ENCODE measurements at regions not wholly inside any gene's neighbourhood (a gene's known extent, or its start where the extent isn't known, plus 50 kb on each side); places are given as distances from the start of the nearest gene placed in this dataset.
"Not testable (repeated sequence)": the region's sequence is repeated elsewhere in the genome, so short reads cannot be mapped to it uniquely, and the experiment has no call there.

DNA sequence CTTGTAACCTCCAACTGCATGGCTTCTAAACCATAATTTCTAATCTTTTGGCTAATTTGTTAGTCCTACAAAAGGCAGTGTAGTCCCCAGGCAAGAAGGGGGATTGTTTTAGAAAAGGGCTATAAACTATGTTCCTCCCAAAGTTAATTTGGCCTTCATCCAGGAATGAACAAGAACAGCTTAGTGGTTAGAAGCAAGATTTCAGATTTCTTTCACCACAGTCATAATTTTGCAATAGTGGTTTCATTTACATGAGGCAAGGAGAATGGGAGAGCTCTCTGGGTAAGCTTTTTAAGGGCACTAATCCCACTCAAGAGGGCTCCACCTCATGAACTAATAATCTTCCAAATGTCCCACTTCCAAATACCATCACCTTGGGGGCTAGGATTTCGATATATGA lies 1353.9 kb downstream of the NCAM2 start:
- TF ChIP-seq, protein P1, sequence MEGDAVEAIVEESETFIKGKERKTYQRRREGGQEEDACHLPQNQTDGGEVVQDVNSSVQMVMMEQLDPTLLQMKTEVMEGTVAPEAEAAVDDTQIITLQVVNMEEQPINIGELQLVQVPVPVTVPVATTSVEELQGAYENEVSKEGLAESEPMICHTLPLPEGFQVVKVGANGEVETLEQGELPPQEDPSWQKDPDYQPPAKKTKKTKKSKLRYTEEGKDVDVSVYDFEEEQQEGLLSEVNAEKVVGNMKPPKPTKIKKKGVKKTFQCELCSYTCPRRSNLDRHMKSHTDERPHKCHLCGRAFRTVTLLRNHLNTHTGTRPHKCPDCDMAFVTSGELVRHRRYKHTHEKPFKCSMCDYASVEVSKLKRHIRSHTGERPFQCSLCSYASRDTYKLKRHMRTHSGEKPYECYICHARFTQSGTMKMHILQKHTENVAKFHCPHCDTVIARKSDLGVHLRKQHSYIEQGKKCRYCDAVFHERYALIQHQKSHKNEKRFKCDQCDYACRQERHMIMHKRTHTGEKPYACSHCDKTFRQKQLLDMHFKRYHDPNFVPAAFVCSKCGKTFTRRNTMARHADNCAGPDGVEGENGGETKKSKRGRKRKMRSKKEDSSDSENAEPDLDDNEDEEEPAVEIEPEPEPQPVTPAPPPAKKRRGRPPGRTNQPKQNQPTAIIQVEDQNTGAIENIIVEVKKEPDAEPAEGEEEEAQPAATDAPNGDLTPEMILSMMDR (IDR thresholded peaks at IDR 0.05; ENCODE audit: low read depth, low read length): no peak
- ChIA-PET CTCF (no interaction called here), POLR2A (no interaction called here)
- no peak for DNase-seq (ENCODE audit: low read depth, low spot score)
- Histone ChIP-seq H3K4me3 (ENCODE audit: low read depth, low read length) (no peak overlapping the region), H3K27me3 (ENCODE audit: control insufficient read depth, insufficient read depth, low read length) (no peaks in the 10 kb centered on the region), H3K9me3 (ENCODE audit: control insufficient read depth, insufficient read depth, low read length) (peaks cover 22% of the 10 kb centered on the region), H3K27ac (ENCODE audit: low read depth, low read length) (no peak overlapping the region)

DNA sequence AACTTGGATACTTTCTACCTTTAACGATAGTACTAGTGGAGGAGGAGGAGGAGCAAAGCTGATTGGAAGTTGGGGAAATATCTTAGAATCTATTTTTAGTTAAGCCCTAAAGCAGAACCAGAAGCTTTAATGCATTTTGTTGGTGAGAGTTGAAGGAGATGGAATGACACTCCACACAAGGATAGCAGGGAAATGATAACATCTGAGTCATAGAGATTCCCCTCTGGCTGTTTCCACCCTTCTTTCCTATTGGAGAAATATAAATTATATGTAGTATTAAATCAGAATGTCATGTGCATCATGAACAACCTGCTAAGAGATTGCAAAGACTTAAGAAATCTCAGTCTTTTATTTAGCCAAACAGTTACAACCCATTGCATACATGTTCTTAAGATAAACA lies 1357.7 kb downstream of the NCAM2 start:
- POLR2A ChIA-PET: no interaction called here
- no peak overlapping the region for H3K27ac ChIP-seq (ENCODE audit: low read depth, low read length)
- H3K9me3 ChIP-seq (ENCODE audit: control insufficient read depth, insufficient read depth, low read length): peaks cover 23% of the 10 kb centered on the region
- TF ChIP-seq, protein P1 (IDR thresholded peaks at IDR 0.05; ENCODE audit: low read depth, low read length): no peak
- H3K27me3 ChIP-seq (ENCODE audit: control insufficient read depth, insufficient read depth, low read length): no peaks in the 10 kb centered on the region
- CTCF ChIA-PET: no interaction called here
- no peak overlapping the region for H3K4me3 ChIP-seq (ENCODE audit: low read depth, low read length)
- no peak for DNase-seq (ENCODE audit: low read depth, low spot score)

DNA sequence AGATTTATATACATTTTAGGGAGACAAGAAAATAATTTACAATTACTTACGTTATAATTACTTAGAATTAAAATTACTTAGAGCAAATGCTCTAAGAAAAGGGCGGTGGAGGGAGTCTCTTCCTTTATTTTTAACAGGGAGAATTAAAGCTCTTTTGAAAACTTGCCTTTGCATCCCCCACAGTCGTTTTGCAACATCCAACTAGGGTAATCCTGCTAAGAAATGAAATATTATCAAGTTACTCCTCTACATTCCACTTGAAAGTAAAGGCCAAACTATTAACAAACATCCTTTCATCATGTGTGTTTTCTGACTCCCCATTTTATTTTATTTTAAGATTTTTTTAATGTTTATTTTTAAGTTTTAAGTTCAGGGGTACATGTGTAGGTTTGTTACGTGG lies 1358.5 kb downstream of the NCAM2 start:
- H3K9me3 ChIP-seq (ENCODE audit: control insufficient read depth, insufficient read depth, low read length): peaks cover 29% of the 10 kb centered on the region
- no peak for DNase-seq (ENCODE audit: low read depth, low spot score)
- POLR2A ChIA-PET: no interaction called here
- CTCF ChIA-PET: no interaction called here
- no peak overlapping the region for H3K27ac ChIP-seq (ENCODE audit: low read depth, low read length)
- TF ChIP-seq, protein P1 (IDR thresholded peaks at IDR 0.05; ENCODE audit: low read depth, low read length): no peak
- H3K27me3 ChIP-seq (ENCODE audit: control insufficient read depth, insufficient read depth, low read length): no peaks in the 10 kb centered on the region
- no peak overlapping the region for H3K4me3 ChIP-seq (ENCODE audit: low read depth, low read length)

DNA sequence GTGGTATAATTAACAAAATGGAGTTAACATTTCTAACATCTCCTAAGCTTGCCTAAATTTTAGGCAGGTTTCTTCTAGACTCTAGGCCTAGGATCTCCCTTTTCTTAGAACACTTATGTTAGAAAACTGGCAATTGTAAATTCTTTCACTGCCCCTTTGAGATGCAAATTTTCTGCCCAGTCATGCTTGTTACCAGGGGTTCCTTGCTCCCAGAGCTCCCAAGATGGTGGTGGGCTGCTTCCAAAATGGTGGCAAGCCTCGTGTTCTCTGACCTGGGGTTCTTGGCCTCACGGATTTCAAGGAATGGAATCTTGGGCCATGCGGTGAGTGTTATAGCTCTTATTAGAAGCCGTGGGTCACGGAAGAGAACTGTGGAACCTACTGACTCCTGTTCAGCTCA lies 1361.4 kb downstream of the NCAM2 start:
- CTCF ChIA-PET; DNase-seq (ENCODE audit: low read depth, low spot score); H3K27ac ChIP-seq (ENCODE audit: low read depth, low read length); H3K27me3 ChIP-seq (ENCODE audit: control insufficient read depth, insufficient read depth, low read length); H3K4me3 ChIP-seq (ENCODE audit: low read depth, low read length); POLR2A ChIA-PET: not testable (repeated sequence)
- peaks cover 28% of the 10 kb centered on the region for H3K9me3 ChIP-seq (ENCODE audit: control insufficient read depth, insufficient read depth, low read length)

DNA sequence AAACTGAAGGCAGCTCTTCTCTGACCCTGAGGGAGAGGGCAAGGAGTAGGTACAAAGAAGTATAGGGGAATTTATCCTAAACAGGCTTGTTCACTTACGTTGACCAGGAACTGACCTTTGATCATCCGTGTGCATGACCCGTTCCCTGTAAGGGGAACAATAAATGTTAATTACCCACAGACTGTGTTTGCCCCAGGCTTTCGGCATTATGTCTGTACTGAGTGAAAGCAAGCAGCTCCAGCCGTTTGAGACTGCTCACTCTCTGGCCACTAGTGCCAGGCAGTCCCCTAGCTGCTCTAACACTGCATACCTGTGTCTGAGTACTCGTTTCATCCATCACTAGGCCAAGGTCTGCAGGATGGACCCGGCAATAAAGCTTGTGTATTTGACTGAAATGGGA lies 1365.3 kb downstream of the NCAM2 start:
- Histone ChIP-seq H3K27ac (ENCODE audit: low read depth, low read length) (no peak overlapping the region), H3K9me3 (ENCODE audit: control insufficient read depth, insufficient read depth, low read length) (peaks cover 17% of the 10 kb centered on the region), H3K27me3 (ENCODE audit: control insufficient read depth, insufficient read depth, low read length) (no peaks in the 10 kb centered on the region), H3K4me3 (ENCODE audit: low read depth, low read length) (no peak overlapping the region)
- TF ChIP-seq, protein P1 (IDR thresholded peaks at IDR 0.05; ENCODE audit: low read depth, low read length): no peak
- ChIA-PET CTCF (no interaction called here), POLR2A (no interaction called here)
- no peak for DNase-seq (ENCODE audit: low read depth, low spot score)

DNA sequence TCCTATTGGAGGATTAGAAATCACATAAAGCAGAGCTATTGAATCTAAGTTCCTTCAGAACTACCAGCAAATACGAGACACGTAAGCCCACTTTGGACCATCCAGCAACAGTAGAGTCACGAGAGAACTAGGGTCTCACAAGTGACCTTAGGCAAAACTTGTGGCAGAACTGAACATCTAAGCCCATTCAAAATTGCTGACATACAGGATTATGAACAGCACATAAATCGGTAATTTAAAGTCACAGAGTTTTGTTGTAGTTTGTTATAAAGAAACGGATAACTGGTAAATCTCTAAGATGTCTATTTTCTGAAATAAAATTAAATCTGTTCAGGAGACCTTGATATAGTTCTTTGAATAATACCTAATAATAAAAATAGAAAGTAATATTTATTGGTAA lies 1366.0 kb downstream of the NCAM2 start:
- TF ChIP-seq, protein P1 (IDR thresholded peaks at IDR 0.05; ENCODE audit: low read depth, low read length): no peak
- Histone ChIP-seq H3K27me3 (ENCODE audit: control insufficient read depth, insufficient read depth, low read length) (no peaks in the 10 kb centered on the region), H3K4me3 (ENCODE audit: low read depth, low read length) (no peak overlapping the region), H3K27ac (ENCODE audit: low read depth, low read length) (no peak overlapping the region), H3K9me3 (ENCODE audit: control insufficient read depth, insufficient read depth, low read length) (peaks cover 17% of the 10 kb centered on the region)
- POLR2A ChIA-PET: no interaction called here
- DNase-seq (ENCODE audit: low read depth, low spot score): no peak
- CTCF ChIA-PET: no interaction called here

Measured in AG04450 (cell line).